CD14-positive monocyte (primary cell): ENCODE measurements at regions not wholly inside any gene's neighbourhood (a gene's known extent, or its start where the extent isn't known, plus 50 kb on each side); places are given as distances from the start of the nearest gene placed in this dataset.

Source experiments
- DNase-seq, 3 donors: peaks; one replicate each; pipeline ENCODE4 v3.0.0-alpha.2; 2011 to 2022
- H2AFZ ChIP-seq: 2 replicates; pipeline ENCODE4 v1.6.0; 2012; ENCODE audit warnings: mild to moderate bottlenecking, low read depth, low read length, inconsistent platforms; ENCODE audit not compliant: insufficient read depth, poor library complexity, severe bottlenecking
- H3K27ac ChIP-seq, 2 donors: 1 replicate in 1 of 2; 2 replicates in 1 of 2; pipeline ENCODE4 v1.5.1; 2012 to 2013; ENCODE audit warnings: low read length in 2 of 2, control low read depth in 1 of 2, inconsistent platforms in 1 of 2, low read depth in 1 of 2, mild to moderate bottlenecking in 1 of 2
- H3K27me3 ChIP-seq, 2 donors: one replicate each; pipeline versions ENCODE4 v1.6.0 to v1.6.1; 2011 to 2013; ENCODE audit warnings: low read length in 2 of 2; ENCODE audit not compliant: control insufficient read depth in 2 of 2, insufficient read depth in 2 of 2
- H3K36me3 ChIP-seq, 2 donors: replicated peaks in 1 of 2; 1 replicate in 1 of 2; 2 replicates in 1 of 2; pipeline versions ENCODE4 v1.5.1 to v1.6.1; 2012 to 2013; ENCODE audit warnings: low read length in 2 of 2, control low read depth in 1 of 2, inconsistent platforms in 1 of 2, mild to moderate bottlenecking in 1 of 2; ENCODE audit not compliant: insufficient read depth in 2 of 2, control insufficient read depth in 1 of 2
- H3K4me1 ChIP-seq, 2 donors: 1 replicate in 1 of 2; 2 replicates in 1 of 2; pipeline versions ENCODE4 v1.5.1 to v1.6.1; 2012 to 2013; ENCODE audit warnings: low read length in 2 of 2, control low read depth in 1 of 2, inconsistent platforms in 1 of 2, mild to moderate bottlenecking in 1 of 2, moderate library complexity in 1 of 2; ENCODE audit not compliant: insufficient read depth in 2 of 2, control insufficient read depth in 1 of 2
- H3K4me2 ChIP-seq: replicated peaks from 2 replicates; pipeline ENCODE3; 2012; ENCODE audit warnings: low read length, moderate library complexity, mild to moderate bottlenecking; ENCODE audit not compliant: poor library complexity, severe bottlenecking; ENCODE audit errors: extremely low read depth
- H3K4me3 ChIP-seq, 3 experiments: fragments of 200-600 bp in 1 of 3; sonication (generic) in 1 of 3; replicated peaks in 1 of 3; 1 replicate in 2 of 3; 2 replicates in 1 of 3; pipeline ENCODE4 v1.5.1; 2011 to 2013; ENCODE audit warnings: low read length in 3 of 3, mild to moderate bottlenecking in 3 of 3, control low read depth in 2 of 3, low read depth in 2 of 3, inconsistent platforms in 1 of 3, moderate library complexity in 1 of 3
- H3K79me2 ChIP-seq: 2 replicates; pipeline ENCODE4 v1.6.0; 2012; ENCODE audit warnings: mild to moderate bottlenecking, control low read depth, inconsistent platforms, low read length, moderate library complexity; ENCODE audit not compliant: insufficient read depth
- H3K9ac ChIP-seq: 2 replicates; pipeline ENCODE4 v1.6.0; 2017; ENCODE audit warnings: low read length, mild to moderate bottlenecking; ENCODE audit not compliant: insufficient read depth, poor library complexity, severe bottlenecking
- H3K9me3 ChIP-seq, 2 donors: replicated peaks in 1 of 2; 1 replicate in 1 of 2; 2 replicates in 1 of 2; pipeline versions ENCODE4 v1.5.1 to v1.6.1; 2012 to 2013; ENCODE audit warnings: low read length in 2 of 2, control low read depth in 1 of 2; ENCODE audit not compliant: control insufficient read depth in 1 of 2, insufficient read depth in 1 of 2
- H4K20me1 ChIP-seq: 2 replicates; pipeline ENCODE4 v1.6.0; 2012; ENCODE audit warnings: mild to moderate bottlenecking, low read length, control low read depth, moderate library complexity; ENCODE audit not compliant: insufficient read depth
- H3K27ac Mint-ChIP-seq, 7 donors: one replicate each; pipeline ENCODE4 v1.8.0; 2020; ENCODE audit warnings: mild to moderate bottlenecking in 7 of 7, mixed read lengths in 7 of 7, moderate library complexity in 6 of 7, inconsistent platforms in 2 of 7
- H3K27me3 Mint-ChIP-seq, 3 donors: one replicate each; pipeline ENCODE4 v1.8.0; 2021 to 2022; ENCODE audit warnings: low read depth in 3 of 3, mild to moderate bottlenecking in 3 of 3, mixed read lengths in 3 of 3, moderate library complexity in 3 of 3, inconsistent platforms in 1 of 3
- H3K36me3 Mint-ChIP-seq, 2 donors: one replicate each; pipeline ENCODE4 v1.8.0; 2020; ENCODE audit warnings: mixed read lengths in 2 of 2, inconsistent platforms in 1 of 2, mild to moderate bottlenecking in 1 of 2
- H3K4me1 Mint-ChIP-seq: one replicate; pipeline ENCODE4 v1.8.0; 2020; ENCODE audit warnings: mild to moderate bottlenecking, mixed read lengths
- H3K4me3 Mint-ChIP-seq, 2 donors: one replicate each; pipeline ENCODE4 v1.8.0; 2020; ENCODE audit warnings: mild to moderate bottlenecking in 2 of 2, mixed read lengths in 2 of 2, moderate library complexity in 1 of 2
- H3K9me3 Mint-ChIP-seq, 7 donors: one replicate each; pipeline ENCODE4 v1.8.0; 2020 to 2022; ENCODE audit warnings: mixed read lengths in 7 of 7, mild to moderate bottlenecking in 6 of 7, moderate library complexity in 6 of 7, inconsistent platforms in 2 of 7
- WGBS: methylation state at CpG from one replicate; pipeline ENCODE4 v1.1.5; 2013; ENCODE audit warnings: missing lambda C conversion rate; ENCODE audit not compliant: insufficient coverage; 5-methylcytosine and 5-hydroxymethylcytosine counted together
- intact Hi-C, 2 donors: fragments of 100-400 bp; cut with micrococcal nuclease; formaldehyde crosslinking; loops; one replicate each; pipeline versions ENCODE4 v1.15.0 to v1.15.1; 2023
- TF ChIP-seq, protein P1 (sequence below): fragments of 200-600 bp; IDR thresholded peaks from one replicate; pipeline ENCODE4 v1.8.0; 2022; ENCODE audit warnings: antibody characterized with exemption, mild to moderate bottlenecking

DNA sequence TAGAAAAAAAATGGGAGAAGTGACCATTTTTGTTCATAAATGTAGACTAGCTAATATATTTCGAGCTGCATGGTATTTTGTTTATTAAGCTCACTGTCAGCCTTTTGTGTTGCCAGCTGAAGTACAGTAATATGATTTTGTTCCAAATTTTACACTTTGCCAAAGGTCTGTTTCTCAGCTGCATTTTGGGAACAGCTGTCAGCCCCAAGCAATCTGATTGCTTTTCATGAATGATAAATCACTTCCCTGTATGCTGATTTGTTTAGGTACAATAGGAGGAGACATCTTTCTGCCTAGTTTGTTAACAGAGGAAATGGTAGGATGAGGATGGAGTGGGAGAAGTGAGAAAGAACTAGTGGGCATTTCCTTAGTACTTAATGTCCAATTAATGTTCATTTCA is 79.3 kb downstream of the NABP1 start:
- Histone ChIP-seq H3K27me3 (no peaks in the 10 kb centered on the region), H3K9ac (no peak overlapping the region), H3K4me3 (no peak overlapping the region), H3K36me3 (no peaks in the 10 kb centered on the region), H4K20me1 (no peaks in the 10 kb centered on the region), H3K9me3 (no peaks in the 10 kb centered on the region), H3K79me2 (no peaks in the 10 kb centered on the region), H3K27ac (no peak overlapping the region), H2AFZ (no peak overlapping the region), H3K4me2 (no peak overlapping the region), H3K4me1 (no peaks in the 10 kb centered on the region)
- Mint-ChIP-seq H3K9me3 (peaks cover 0 to 6% (median 0%) of the 10 kb centered on the region in 7 donors), H3K4me1 (peaks cover 4% of the 10 kb centered on the region), H3K27ac (no peak overlapping the region), H3K36me3 (no peaks in the 10 kb centered on the region), H3K27me3 (no peaks in the 10 kb centered on the region), H3K4me3 (no peak overlapping the region)
- no peak for DNase-seq
- intact Hi-C loops, result no loop called here
- no CpG with 5 or more reads among the region's 1 CpG for WGBS
- TF ChIP-seq, protein P1, sequence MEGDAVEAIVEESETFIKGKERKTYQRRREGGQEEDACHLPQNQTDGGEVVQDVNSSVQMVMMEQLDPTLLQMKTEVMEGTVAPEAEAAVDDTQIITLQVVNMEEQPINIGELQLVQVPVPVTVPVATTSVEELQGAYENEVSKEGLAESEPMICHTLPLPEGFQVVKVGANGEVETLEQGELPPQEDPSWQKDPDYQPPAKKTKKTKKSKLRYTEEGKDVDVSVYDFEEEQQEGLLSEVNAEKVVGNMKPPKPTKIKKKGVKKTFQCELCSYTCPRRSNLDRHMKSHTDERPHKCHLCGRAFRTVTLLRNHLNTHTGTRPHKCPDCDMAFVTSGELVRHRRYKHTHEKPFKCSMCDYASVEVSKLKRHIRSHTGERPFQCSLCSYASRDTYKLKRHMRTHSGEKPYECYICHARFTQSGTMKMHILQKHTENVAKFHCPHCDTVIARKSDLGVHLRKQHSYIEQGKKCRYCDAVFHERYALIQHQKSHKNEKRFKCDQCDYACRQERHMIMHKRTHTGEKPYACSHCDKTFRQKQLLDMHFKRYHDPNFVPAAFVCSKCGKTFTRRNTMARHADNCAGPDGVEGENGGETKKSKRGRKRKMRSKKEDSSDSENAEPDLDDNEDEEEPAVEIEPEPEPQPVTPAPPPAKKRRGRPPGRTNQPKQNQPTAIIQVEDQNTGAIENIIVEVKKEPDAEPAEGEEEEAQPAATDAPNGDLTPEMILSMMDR, result no peak

DNA sequence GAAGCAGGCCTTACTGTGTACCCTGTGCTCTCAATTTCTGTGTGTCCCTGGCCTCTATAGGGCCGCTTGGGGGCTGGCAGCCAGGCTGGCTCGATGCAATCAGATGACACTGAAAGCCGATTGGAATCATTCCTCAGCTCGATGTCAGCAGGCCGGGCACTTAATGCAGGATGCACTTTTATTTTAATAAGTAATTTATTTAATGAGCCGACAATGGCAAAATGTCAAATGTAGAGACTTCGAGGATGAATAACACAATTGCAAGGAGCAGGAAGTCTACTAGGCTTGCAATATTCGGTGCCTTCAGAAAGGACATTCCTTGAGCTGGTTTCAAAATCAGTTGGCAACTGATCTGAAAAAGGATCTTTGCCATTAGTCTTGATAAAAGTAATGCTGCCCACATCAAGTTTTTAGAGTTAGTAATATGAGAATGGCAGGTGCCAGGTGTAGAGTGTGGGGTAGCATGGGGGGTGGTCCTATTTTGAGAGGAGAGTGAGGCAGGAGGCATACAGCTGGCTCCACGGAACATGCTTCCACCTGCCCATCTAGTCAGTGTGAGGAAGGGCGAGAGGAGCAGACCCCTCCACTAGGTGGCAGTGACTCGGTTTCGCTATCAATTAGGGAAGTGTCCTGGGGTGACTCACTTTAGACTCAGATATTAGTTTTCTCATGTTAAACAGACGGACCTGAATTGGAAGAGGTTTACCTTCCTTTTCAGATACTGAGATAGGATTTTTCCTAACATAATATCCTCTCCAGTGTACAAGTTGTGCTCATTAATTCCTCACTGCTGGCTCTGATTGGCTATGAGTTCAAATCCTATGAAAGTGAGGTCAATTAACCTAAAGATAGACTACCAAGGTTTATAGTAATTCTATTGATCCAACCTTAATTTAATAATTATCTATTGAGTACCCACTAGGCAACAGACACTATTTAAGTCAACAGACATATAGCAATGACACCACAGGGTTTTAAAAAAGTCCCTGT is 80.9 kb downstream of the NABP1 start:
- DNase-seq, result peak; percentile 65 to 82 (median 77)
- intact Hi-C loops, result no loop called here
- Histone ChIP-seq H2AFZ (peak overlapping the region; percentile 62), H3K27ac (no peak overlapping the region), H3K9ac (no peak overlapping the region), H4K20me1 (no peaks in the 10 kb centered on the region), H3K9me3 (no peaks in the 10 kb centered on the region), H3K36me3 (no peaks in the 10 kb centered on the region), H3K4me3 (peak overlapping the region in 1 of 3 experiments; percentile 18), H3K27me3 (no peaks in the 10 kb centered on the region), H3K4me1 (no peaks in the 10 kb centered on the region), H3K79me2 (no peaks in the 10 kb centered on the region), H3K4me2 (peak overlapping the region; percentile 40)
- Mint-ChIP-seq H3K4me1 (peaks cover 4% of the 10 kb centered on the region), H3K4me3 (peak overlapping the region; percentile 20 to 67), H3K27ac (no peak overlapping the region), H3K36me3 (no peaks in the 10 kb centered on the region), H3K9me3 (peaks cover 0 to 6% (median 0%) of the 10 kb centered on the region in 7 donors), H3K27me3 (no peaks in the 10 kb centered on the region)
- TF ChIP-seq, protein P1, result peak; percentile 89
- 41% methylated on average over 9 of the region's 13 CpGs for WGBS
